Endothelial cell of umbilical vein (primary cell): ENCODE measurements at regions not wholly inside any gene's neighbourhood (a gene's known extent, or its start where the extent isn't known, plus 50 kb on each side); places are given as distances from the start of the nearest gene placed in this dataset.

Experiments
- BruUV-seq: library from RNA; stranded (reverse); fragments of 400-500 nt; replicated peaks from 2 replicates; lab custom pipeline; 2021; lab: Mats Ljungman, UMichigan
- CTCF ChIA-PET: fragments of 300-600, 350-600 bp; sonication (Branson Sonifier 250); formaldehyde crosslinking; loops from one replicate; lab custom pipeline; 2021; ENCODE audit warnings: antibody characterized with exemption, inconsistent platforms; lab: Charles Lee
- POLR2A ChIA-PET: fragments of 300-600, 350-600 bp; sonication (Branson Sonifier 250); formaldehyde crosslinking; loops from one replicate; lab custom pipeline; 2021; ENCODE audit warnings: antibody characterized with exemption, inconsistent platforms; lab: Charles Lee
- DNase-seq: peaks from one replicate; pipeline ENCODE4 v3.0.0-alpha.2; 2011; ENCODE audit warnings: low read depth, low spot score
- FAIRE-seq: peaks from 2 replicates; lab custom pipeline; 2011; peaks lifted over from hg19 to GRCh38; lab: Jason Lieb, UNC
- H2AFZ ChIP-seq: 2 replicates; pipeline ENCODE4 v1.6.0; 2012; ENCODE audit warnings: low read depth, low read length, control low read depth, inconsistent platforms
- H3K27ac ChIP-seq: 2 replicates; pipeline ENCODE4 v1.5.1; 2011; ENCODE audit warnings: low read depth, mild to moderate bottlenecking, control low read depth, low read length, moderate library complexity; ENCODE audit not compliant: insufficient read depth
- H3K27me3 ChIP-seq, 2 experiments: 2 replicates each; pipeline versions ENCODE4 v1.6.0 to v1.6.1; 2011; ENCODE audit warnings: low read length in 2 of 2, mixed read lengths in 1 of 2; ENCODE audit not compliant: control insufficient read depth in 2 of 2, insufficient read depth in 2 of 2
- H3K36me3 ChIP-seq, 2 experiments: 2 replicates in 1 of 2; 3 replicates in 1 of 2; pipeline ENCODE4 v1.5.1; 2011; ENCODE audit warnings: low read length in 2 of 2, mild to moderate bottlenecking in 1 of 2, moderate library complexity in 1 of 2; ENCODE audit not compliant: control insufficient read depth in 2 of 2, insufficient read depth in 2 of 2; ENCODE audit errors: extremely low read depth in 1 of 2
- H3K4me1 ChIP-seq: 3 replicates; pipeline ENCODE4 v1.5.1; 2011; ENCODE audit warnings: mild to moderate bottlenecking, low read length; ENCODE audit not compliant: control insufficient read depth, insufficient read depth; ENCODE audit errors: extremely low read depth
- H3K4me2 ChIP-seq: 2 replicates; pipeline ENCODE4 v1.6.1; 2011; ENCODE audit warnings: low read length, control low read depth, mixed read lengths; ENCODE audit not compliant: insufficient read depth
- H3K4me3 ChIP-seq, 3 experiments: fragments of 200-600 bp in 1 of 3; sonication (generic), shearing (Covaris generic) in 1 of 3; replicated peaks in 1 of 3; 2 replicates each; pipeline ENCODE4 v1.5.1; 2011 to 2016; ENCODE audit warnings: control low read depth in 3 of 3, low read length in 3 of 3, mild to moderate bottlenecking in 2 of 3, inconsistent platforms in 1 of 3, low read depth in 1 of 3, moderate library complexity in 1 of 3; ENCODE audit not compliant: insufficient read depth in 1 of 3
- H3K79me2 ChIP-seq: 2 replicates; pipeline ENCODE4 v1.6.0; 2012; ENCODE audit warnings: low read length, inconsistent platforms; ENCODE audit not compliant: control insufficient read depth, insufficient read depth
- H3K9ac ChIP-seq: replicated peaks from 2 replicates; pipeline ENCODE3; 2011; ENCODE audit warnings: low read length, control low read depth; ENCODE audit not compliant: insufficient read depth; ENCODE audit errors: extremely low read depth
- H3K9me1 ChIP-seq: replicated peaks from 3 replicates; pipeline ENCODE4 v1.6.0; 2011; ENCODE audit warnings: mild to moderate bottlenecking, low read length; ENCODE audit not compliant: control insufficient read depth, insufficient read depth; ENCODE audit errors: extremely low read depth
- H3K9me3 ChIP-seq: replicated peaks from 2 replicates; pipeline ENCODE4 v1.5.1; 2012; ENCODE audit warnings: low read length, inconsistent platforms; ENCODE audit not compliant: control insufficient read depth, insufficient read depth
- H4K20me1 ChIP-seq: replicated peaks from 2 replicates; pipeline ENCODE3; 2011; ENCODE audit warnings: mild to moderate bottlenecking, low read length; ENCODE audit not compliant: control insufficient read depth, insufficient read depth; ENCODE audit errors: extremely low read depth
- EZH2 ChIP-seq: IDR thresholded peaks from 2 replicates; pipeline ENCODE4 v1.6.1; 2012; ENCODE audit warnings: borderline replicate concordance, low read depth, mild to moderate bottlenecking, moderate library complexity, low read length, inconsistent platforms; ENCODE audit not compliant: severe bottlenecking
- FOS ChIP-seq: IDR thresholded peaks from 2 replicates; pipeline ENCODE4 v1.6.1; 2011; ENCODE audit warnings: mild to moderate bottlenecking, low read length, moderate library complexity, borderline replicate concordance; ENCODE audit not compliant: insufficient read depth
- GATA2 ChIP-seq: IDR thresholded peaks from 2 replicates; pipeline ENCODE4 v1.7.0; 2011; ENCODE audit warnings: low read depth, mild to moderate bottlenecking, moderate library complexity, mixed read lengths, low read length; ENCODE audit not compliant: insufficient read length, insufficient read depth
- JUN ChIP-seq: IDR thresholded peaks from 2 replicates; pipeline ENCODE4 v1.6.1; 2011; ENCODE audit warnings: borderline replicate concordance, low read depth; ENCODE audit not compliant: insufficient read length, insufficient read depth
- MYC ChIP-seq: IDR thresholded peaks from one replicate; pipeline ENCODE4 v1.6.1; 2011; ENCODE audit warnings: mild to moderate bottlenecking, low read depth, low read length
- POLR2A ChIP-seq: IDR thresholded peaks from 2 replicates; pipeline ENCODE4 v1.6.1; 2012; ENCODE audit warnings: low read depth, mild to moderate bottlenecking, control low read depth, low read length
- POLR2AphosphoS5 ChIP-seq: IDR thresholded peaks from 2 replicates; pipeline ENCODE4 v1.6.1; 2012; ENCODE audit warnings: low read depth, mild to moderate bottlenecking, control low read depth, low read length, moderate library complexity; ENCODE audit not compliant: insufficient read depth
- dilution Hi-C: fragments of 300-500 bp; cut with MboI; formaldehyde crosslinking; loops from one replicate; pipeline ENCODE4 v1.15.0; 2019; ENCODE audit warnings: low sequenced_read_pairs; ENCODE audit not compliant: extremely low pct_ligation_motif_present
- intact Hi-C: fragments of 100-400 bp; cut with micrococcal nuclease; formaldehyde crosslinking; loops from one replicate; pipeline ENCODE4 v1.10.0; 2022
- TF ChIP-seq, protein P1 (sequence below): IDR thresholded peaks from 2 replicates; pipeline ENCODE4 v1.6.1; 2011; ENCODE audit not compliant: insufficient read depth, insufficient read length
- TF ChIP-seq, protein P2 (sequence below), 2 donors: IDR thresholded peaks; 1 replicate in 1 of 2; 2 replicates in 1 of 2; pipeline ENCODE4 v1.5.1; 2011; ENCODE audit warnings: low read length in 2 of 2, mild to moderate bottlenecking in 2 of 2, moderate library complexity in 2 of 2, control low read depth in 1 of 2, inconsistent platforms in 1 of 2, low read depth in 1 of 2; ENCODE audit not compliant: insufficient read depth in 1 of 2; ENCODE audit errors: extremely low read depth in 1 of 2

DNA sequence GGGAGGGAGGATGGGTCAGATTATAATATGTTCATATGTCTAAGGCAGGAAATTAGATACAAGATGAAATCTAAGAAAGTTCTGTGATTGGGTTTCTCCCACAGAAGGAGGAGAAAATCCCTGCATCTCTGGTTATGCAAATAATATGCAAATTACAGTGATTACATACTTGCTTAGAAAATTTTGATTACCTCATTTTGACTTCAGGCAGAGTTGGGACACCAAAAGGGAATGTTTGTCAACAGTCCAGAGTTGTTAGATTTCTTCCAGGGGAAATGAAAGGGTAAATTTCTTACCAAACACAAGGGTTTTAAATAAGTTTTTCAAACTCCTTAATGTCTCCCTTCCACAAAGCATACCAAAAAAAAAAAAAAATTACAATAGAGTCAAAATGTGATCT lies 101.4 kb upstream of the STEAP1B start:
- dilution Hi-C loops (no loop called here), intact Hi-C loops (loop anchor here (2.0 kb wide), 1 partner anchor 37 kb away; no protein-coding TSS in a partner anchor)
- peaks cover 39% of the 10 kb centered on the region for H3K4me1 ChIP-seq
- CTCF ChIA-PET: interaction anchor here (0.6 to 2.1 kb wide), 3 partner anchors 125 to 182 kb away, joined by 3 to 8 read pairs (median 4); partner anchors contain the start of gene IL6
- H3K9me3 ChIP-seq: no peaks in the 10 kb centered on the region
- no peaks in the 10 kb centered on the region for H3K27me3 ChIP-seq
- no peaks in the 10 kb centered on the region for H3K36me3 ChIP-seq
- no peaks in the 10 kb centered on the region for H3K79me2 ChIP-seq
- no peak overlapping the region for H2AFZ ChIP-seq
- FAIRE-seq (no peak), DNase-seq (no peak)
- no peak overlapping the region for H3K4me3 ChIP-seq
- H4K20me1 ChIP-seq: no peaks in the 10 kb centered on the region
- no peak overlapping the region for H3K9ac ChIP-seq
- H3K27ac ChIP-seq: peak overlapping the region; percentile 71
- BruUV-seq: no TSS peak
- POLR2A ChIA-PET: no interaction called here
- TF ChIP-seq POLR2A (no peak), EZH2 (no peak), MYC (no peak)
- H3K4me2 ChIP-seq: no peak overlapping the region
- H3K9me1 ChIP-seq: no peaks in the 10 kb centered on the region

DNA sequence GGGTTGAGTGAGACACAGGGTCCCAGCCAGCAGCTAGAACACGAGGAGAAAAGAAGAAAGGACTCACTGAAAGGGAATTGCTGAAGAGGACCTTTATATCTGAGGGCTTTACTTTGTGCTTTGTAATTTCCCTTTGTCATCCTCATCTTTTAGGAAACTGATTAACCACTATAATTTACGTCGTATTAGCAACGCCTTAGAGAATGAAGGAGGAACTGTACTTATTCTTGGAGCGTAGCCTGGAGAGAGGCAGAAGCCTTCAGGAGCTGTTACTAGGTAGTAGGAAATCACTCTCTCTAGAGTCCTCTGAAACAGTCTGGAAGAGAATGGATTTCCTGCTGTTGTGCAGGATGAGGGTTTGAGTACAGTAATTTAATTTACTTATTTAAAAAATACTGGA lies 101.0 kb upstream of the STEAP1B start:
- intact Hi-C loops (loop anchor here (2.0 kb wide), 1 partner anchor 36 kb away; no protein-coding TSS in a partner anchor), dilution Hi-C loops (no loop called here)
- Histone ChIP-seq H3K79me2 (no peaks in the 10 kb centered on the region), H3K9ac (peak overlapping the region; percentile 26), H3K4me3 (no peak overlapping the region), H3K4me2 (peak overlapping the region; percentile 14), H3K27ac (peak overlapping the region; percentile 71), H2AFZ (peak overlapping the region; percentile 12), H4K20me1 (no peaks in the 10 kb centered on the region), H3K4me1 (peaks cover 39% of the 10 kb centered on the region), H3K9me1 (no peaks in the 10 kb centered on the region), H3K9me3 (no peaks in the 10 kb centered on the region), H3K36me3 (no peaks in the 10 kb centered on the region), H3K27me3 (no peaks in the 10 kb centered on the region)
- DNase-seq (peak; percentile 53), FAIRE-seq (peak; percentile 59)
- CTCF ChIA-PET: interaction anchor here (0.6 to 2.1 kb wide), 2 partner anchors 126 to 182 kb away, joined by 4 to 8 read pairs; partner anchors contain the start of gene IL6
- TF ChIP-seq POLR2AphosphoS5 (no peak), EZH2 (no peak), GATA2 (no peak), MYC (no peak), FOS (no peak), JUN (no peak), POLR2A (no peak)
- TF ChIP-seq, protein P1, sequence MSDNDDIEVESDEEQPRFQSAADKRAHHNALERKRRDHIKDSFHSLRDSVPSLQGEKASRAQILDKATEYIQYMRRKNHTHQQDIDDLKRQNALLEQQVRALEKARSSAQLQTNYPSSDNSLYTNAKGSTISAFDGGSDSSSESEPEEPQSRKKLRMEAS: no peak
- TF ChIP-seq, protein P2, sequence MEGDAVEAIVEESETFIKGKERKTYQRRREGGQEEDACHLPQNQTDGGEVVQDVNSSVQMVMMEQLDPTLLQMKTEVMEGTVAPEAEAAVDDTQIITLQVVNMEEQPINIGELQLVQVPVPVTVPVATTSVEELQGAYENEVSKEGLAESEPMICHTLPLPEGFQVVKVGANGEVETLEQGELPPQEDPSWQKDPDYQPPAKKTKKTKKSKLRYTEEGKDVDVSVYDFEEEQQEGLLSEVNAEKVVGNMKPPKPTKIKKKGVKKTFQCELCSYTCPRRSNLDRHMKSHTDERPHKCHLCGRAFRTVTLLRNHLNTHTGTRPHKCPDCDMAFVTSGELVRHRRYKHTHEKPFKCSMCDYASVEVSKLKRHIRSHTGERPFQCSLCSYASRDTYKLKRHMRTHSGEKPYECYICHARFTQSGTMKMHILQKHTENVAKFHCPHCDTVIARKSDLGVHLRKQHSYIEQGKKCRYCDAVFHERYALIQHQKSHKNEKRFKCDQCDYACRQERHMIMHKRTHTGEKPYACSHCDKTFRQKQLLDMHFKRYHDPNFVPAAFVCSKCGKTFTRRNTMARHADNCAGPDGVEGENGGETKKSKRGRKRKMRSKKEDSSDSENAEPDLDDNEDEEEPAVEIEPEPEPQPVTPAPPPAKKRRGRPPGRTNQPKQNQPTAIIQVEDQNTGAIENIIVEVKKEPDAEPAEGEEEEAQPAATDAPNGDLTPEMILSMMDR (IDR thresholded peaks at IDR 0.05; ENCODE audit: extremely low read depth in 1 of 2, insufficient read depth in 1 of 2, low read depth in 1 of 2, low read length in 2 of 2): no peak
- POLR2A ChIA-PET: no interaction called here
- no TSS peak for BruUV-seq
